ENCODE measurements at regions not wholly inside any gene's neighbourhood (a gene's known extent, or its start where the extent isn't known, plus 50 kb on each side); places are given as distances from the start of the nearest gene placed in this dataset.
A peak's percentile ranks its signal among the peaks of the same experiment; 100 is the strongest.

- Histone ChIP-seq H3K27me3 (replicated peaks in 1 of 2; ENCODE audit: control insufficient read depth in 2 of 2, extremely low read depth in 1 of 2, insufficient read depth in 2 of 2, low read length in 1 of 2) (peaks cover 0 to 8% of the 10 kb centered on the region in 2 experiments), H3K4me1 (ENCODE audit: control insufficient read depth in 1 of 2, extremely low read depth in 1 of 2, insufficient read depth in 2 of 2, low read length in 2 of 2) (peaks cover 0 to 5% of the 10 kb centered on the region in 2 experiments), H3K36me3 (ENCODE audit: control insufficient read depth in 2 of 2, extremely low read depth in 1 of 2, insufficient read depth in 1 of 2, low read length in 1 of 2) (no peaks in the 10 kb centered on the region), H3K4me3 (ENCODE audit: control insufficient read depth in 1 of 2, extremely low read depth in 1 of 2, low read length in 1 of 2) (no peak overlapping the region), H3K9me3 (no peaks in the 10 kb centered on the region), H3K27ac (ENCODE audit: low read length) (no peak overlapping the region)
- peaks cover 0 to 7% of the 10 kb centered on the region in 2 donors for H3K27me3 Mint-ChIP-seq
- 45% methylated on average over 5 of the region's 5 CpGs for WGBS (ENCODE audit: insufficient coverage)
- DNase-seq: peak; percentile 16 to 77 (median 50)
- H3K36me3 Mint-ChIP-seq: no peaks in the 10 kb centered on the region
- POLR2A ChIA-PET: no interaction called here
- H3K27ac Mint-ChIP-seq: peak overlapping the region; percentile 10 to 56
- CTCF ChIA-PET: interaction anchor here (0.6 to 1.0 kb wide), 3 partner anchors 163 to 301 kb away, joined by 3 to 7 read pairs (median 7); no protein-coding TSS in a partner anchor
- H3K9me3 Mint-ChIP-seq: no peaks in the 10 kb centered on the region
- H3K4me1 Mint-ChIP-seq: peaks cover 5 to 14% (median 7%) of the 10 kb centered on the region in 3 donors
- no peak overlapping the region for H3K4me3 Mint-ChIP-seq
- peak; percentile 87 to 98 (median 92) for ATAC-seq (replicated peaks in 1 of 4)
Measured at GRCh38 chr20:24100370-24101011, 111.9 kb upstream of the GGTLC1 start.

- ChIA-PET CTCF (no interaction called here), POLR2A (no interaction called here)
- WGBS (ENCODE audit: insufficient coverage): no CpG with 5 or more reads among the region's 3 CpGs
Measured at GRCh38 chr20:24098886-24099285, 110.3 kb upstream of the GGTLC1 start.

GRCh38 chr20:24097506-24098245 lies 109.1 kb upstream of the GGTLC1 start:
- Mint-ChIP-seq H3K4me3 (no peak overlapping the region), H3K27ac (no peak overlapping the region)

More at GRCh38 chr20:24098886-24099285, 110.3 kb upstream of the GGTLC1 start:
- H3K4me3 ChIP-seq (ENCODE audit: control insufficient read depth in 1 of 2, extremely low read depth in 1 of 2, low read length in 1 of 2): no peak overlapping the region
- ATAC-seq (replicated peaks in 1 of 4) (no peak), DNase-seq (no peak)
- Mint-ChIP-seq H3K4me1 (peaks cover 5 to 14% (median 7%) of the 10 kb centered on the region in 3 donors), H3K9me3 (no peaks in the 10 kb centered on the region), H3K27ac (no peak overlapping the region), H3K36me3 (no peaks in the 10 kb centered on the region), H3K4me3 (no peak overlapping the region), H3K27me3 (no peaks in the 10 kb centered on the region)
- H3K27me3 ChIP-seq (replicated peaks in 1 of 2; ENCODE audit: control insufficient read depth in 2 of 2, extremely low read depth in 1 of 2, insufficient read depth in 2 of 2, low read length in 1 of 2): peaks cover 0 to 4% of the 10 kb centered on the region in 2 experiments
- H3K9me3 ChIP-seq: no peaks in the 10 kb centered on the region
- H3K36me3 ChIP-seq (ENCODE audit: control insufficient read depth in 2 of 2, extremely low read depth in 1 of 2, insufficient read depth in 1 of 2, low read length in 1 of 2): no peaks in the 10 kb centered on the region
- H3K4me1 ChIP-seq (ENCODE audit: control insufficient read depth in 1 of 2, extremely low read depth in 1 of 2, insufficient read depth in 2 of 2, low read length in 2 of 2): peaks cover 0 to 5% of the 10 kb centered on the region in 2 experiments
- no peak overlapping the region for H3K27ac ChIP-seq (ENCODE audit: low read length)

GRCh38 chr20:24096864-24097450 lies 108.4 kb upstream of the GGTLC1 start:
- ATAC-seq (replicated peaks in 1 of 4) (no peak), DNase-seq (no peak)
- Histone ChIP-seq H3K4me3 (ENCODE audit: control insufficient read depth in 1 of 2, extremely low read depth in 1 of 2, low read length in 1 of 2) (no peak overlapping the region), H3K27ac (ENCODE audit: low read length) (no peak overlapping the region), H3K36me3 (ENCODE audit: control insufficient read depth in 2 of 2, extremely low read depth in 1 of 2, insufficient read depth in 1 of 2, low read length in 1 of 2) (no peaks in the 10 kb centered on the region), H3K27me3 (replicated peaks in 1 of 2; ENCODE audit: control insufficient read depth in 2 of 2, extremely low read depth in 1 of 2, insufficient read depth in 2 of 2, low read length in 1 of 2) (no peaks in the 10 kb centered on the region), H3K4me1 (ENCODE audit: control insufficient read depth in 1 of 2, extremely low read depth in 1 of 2, insufficient read depth in 2 of 2, low read length in 2 of 2) (peaks cover 0 to 5% of the 10 kb centered on the region in 2 experiments), H3K9me3 (no peaks in the 10 kb centered on the region)
- no peak overlapping the region for H3K4me3 Mint-ChIP-seq
- no peaks in the 10 kb centered on the region for H3K36me3 Mint-ChIP-seq
- peaks cover 5 to 8% (median 7%) of the 10 kb centered on the region in 3 donors for H3K4me1 Mint-ChIP-seq
- no peaks in the 10 kb centered on the region for H3K9me3 Mint-ChIP-seq
- POLR2A ChIA-PET: no interaction called here
- CTCF ChIA-PET: no interaction called here
- no peak overlapping the region for H3K27ac Mint-ChIP-seq
- 92% methylated on average over 9 of the region's 13 CpGs for WGBS (ENCODE audit: insufficient coverage)
- no peaks in the 10 kb centered on the region for H3K27me3 Mint-ChIP-seq

More at GRCh38 chr20:24097506-24098245, 109.1 kb upstream of the GGTLC1 start:
- no peak overlapping the region for H3K27ac ChIP-seq (ENCODE audit: low read length)
- Mint-ChIP-seq H3K36me3 (no peaks in the 10 kb centered on the region), H3K9me3 (no peaks in the 10 kb centered on the region), H3K27me3 (no peaks in the 10 kb centered on the region), H3K4me1 (peaks cover 5 to 14% (median 7%) of the 10 kb centered on the region in 3 donors)
- H3K4me1 ChIP-seq (ENCODE audit: control insufficient read depth in 1 of 2, extremely low read depth in 1 of 2, insufficient read depth in 2 of 2, low read length in 2 of 2): peaks cover 0 to 5% of the 10 kb centered on the region in 2 experiments
- DNase-seq: no peak
- H3K27me3 ChIP-seq (replicated peaks in 1 of 2; ENCODE audit: control insufficient read depth in 2 of 2, extremely low read depth in 1 of 2, insufficient read depth in 2 of 2, low read length in 1 of 2): peaks cover 0 to 4% of the 10 kb centered on the region in 2 experiments
- POLR2A ChIA-PET: no interaction called here
- ATAC-seq (replicated peaks in 1 of 4): no peak
- H3K36me3 ChIP-seq (ENCODE audit: control insufficient read depth in 2 of 2, extremely low read depth in 1 of 2, insufficient read depth in 1 of 2, low read length in 1 of 2): no peaks in the 10 kb centered on the region
- CTCF ChIA-PET: interaction anchor here (0.5 to 0.7 kb wide), 9 partner anchors 22 to 1056 kb away, joined by 3 to 7 read pairs (median 3); no protein-coding TSS in a partner anchor
- H3K9me3 ChIP-seq: no peaks in the 10 kb centered on the region
- WGBS (ENCODE audit: insufficient coverage): no CpG with 5 or more reads among the region's 6 CpGs
- H3K4me3 ChIP-seq (ENCODE audit: control insufficient read depth in 1 of 2, extremely low read depth in 1 of 2, low read length in 1 of 2): no peak overlapping the region

- Mint-ChIP-seq H3K9me3 (no peaks in the 10 kb centered on the region), H3K36me3 (no peaks in the 10 kb centered on the region), H3K27ac (no peak overlapping the region), H3K4me3 (no peak overlapping the region), H3K27me3 (no peaks in the 10 kb centered on the region), H3K4me1 (peaks cover 5 to 7% (median 7%) of the 10 kb centered on the region in 3 donors)
- Histone ChIP-seq H3K4me3 (ENCODE audit: control insufficient read depth in 1 of 2, extremely low read depth in 1 of 2, low read length in 1 of 2) (no peak overlapping the region), H3K27me3 (replicated peaks in 1 of 2; ENCODE audit: control insufficient read depth in 2 of 2, extremely low read depth in 1 of 2, insufficient read depth in 2 of 2, low read length in 1 of 2) (peaks cover 0 to 4% of the 10 kb centered on the region in 2 experiments), H3K27ac (ENCODE audit: low read length) (no peak overlapping the region), H3K36me3 (ENCODE audit: control insufficient read depth in 2 of 2, extremely low read depth in 1 of 2, insufficient read depth in 1 of 2, low read length in 1 of 2) (no peaks in the 10 kb centered on the region), H3K4me1 (ENCODE audit: control insufficient read depth in 1 of 2, extremely low read depth in 1 of 2, insufficient read depth in 2 of 2, low read length in 2 of 2) (peaks cover 0 to 5% of the 10 kb centered on the region in 2 experiments), H3K9me3 (no peaks in the 10 kb centered on the region)
- no peak for DNase-seq
- WGBS (ENCODE audit: insufficient coverage): 100% methylated on average over 2 of the region's 5 CpGs
- ChIA-PET CTCF (no interaction called here), POLR2A (no interaction called here)
- ATAC-seq (replicated peaks in 1 of 4): no peak
Measured at GRCh38 chr20:24096264-24096663, 107.7 kb upstream of the GGTLC1 start.

GRCh38 chr20:24095756-24096155 lies 107.2 kb upstream of the GGTLC1 start:
- 75% methylated on average over 6 of the region's 7 CpGs for WGBS (ENCODE audit: insufficient coverage)
- no peak overlapping the region for H3K4me3 ChIP-seq (ENCODE audit: control insufficient read depth in 1 of 2, extremely low read depth in 1 of 2, low read length in 1 of 2)
- no peaks in the 10 kb centered on the region for H3K27me3 Mint-ChIP-seq
- DNase-seq: no peak
- peaks cover 0 to 5% of the 10 kb centered on the region in 2 experiments for H3K4me1 ChIP-seq (ENCODE audit: control insufficient read depth in 1 of 2, extremely low read depth in 1 of 2, insufficient read depth in 2 of 2, low read length in 2 of 2)
- H3K36me3 ChIP-seq (ENCODE audit: control insufficient read depth in 2 of 2, extremely low read depth in 1 of 2, insufficient read depth in 1 of 2, low read length in 1 of 2): no peaks in the 10 kb centered on the region
- H3K4me3 Mint-ChIP-seq: no peak overlapping the region
- H3K27me3 ChIP-seq (replicated peaks in 1 of 2; ENCODE audit: control insufficient read depth in 2 of 2, extremely low read depth in 1 of 2, insufficient read depth in 2 of 2, low read length in 1 of 2): peaks cover 0 to 4% of the 10 kb centered on the region in 2 experiments
- ATAC-seq (replicated peaks in 1 of 4): no peak
- POLR2A ChIA-PET: no interaction called here
- H3K4me1 Mint-ChIP-seq: peaks cover 5 to 6% (median 6%) of the 10 kb centered on the region in 3 donors
- H3K9me3 Mint-ChIP-seq: no peaks in the 10 kb centered on the region
- H3K27ac Mint-ChIP-seq: no peak overlapping the region
- H3K27ac ChIP-seq (ENCODE audit: low read length): no peak overlapping the region
- H3K9me3 ChIP-seq: no peaks in the 10 kb centered on the region
- H3K36me3 Mint-ChIP-seq: no peaks in the 10 kb centered on the region
- CTCF ChIA-PET: no interaction called here
